ENCODE measurements at regions not wholly inside any gene's neighbourhood (a gene's known extent, or its start where the extent isn't known, plus 50 kb on each side); places are given as distances from the start of the nearest gene placed in this dataset.
"Not testable (repeated sequence)": the region's sequence is repeated elsewhere in the genome, so short reads cannot be mapped to it uniquely, and the experiment has no call there.

GRCh38 chr13:70604448-70604847 lies 496.2 kb upstream of the KLHL1 start:
- no peak for DNase-seq

DNA sequence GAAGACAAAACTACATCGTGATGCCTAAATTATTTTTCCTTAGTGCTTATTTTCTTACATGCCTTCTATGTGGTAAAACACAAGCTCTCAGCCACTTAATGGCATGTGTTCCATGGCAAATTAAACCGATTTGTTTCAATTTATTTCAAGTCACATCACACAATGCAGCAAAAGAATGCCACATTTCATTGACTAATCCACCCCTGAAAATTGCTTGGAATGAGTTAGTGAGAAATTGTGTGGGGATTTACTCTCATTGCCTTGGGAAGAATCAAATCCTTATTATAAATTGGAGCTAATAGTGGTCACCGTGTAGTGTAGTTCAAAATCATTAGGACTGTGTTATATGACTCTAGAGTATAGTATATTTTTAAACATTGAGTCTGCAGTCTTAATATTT lies 485.5 kb upstream of the KLHL1 start:
- no peak for DNase-seq

- DNase-seq, result peak; percentile 82
These were observed 476.9 kb upstream of the KLHL1 start for GRCh38 chr13:70585109-70585508.

DNA sequence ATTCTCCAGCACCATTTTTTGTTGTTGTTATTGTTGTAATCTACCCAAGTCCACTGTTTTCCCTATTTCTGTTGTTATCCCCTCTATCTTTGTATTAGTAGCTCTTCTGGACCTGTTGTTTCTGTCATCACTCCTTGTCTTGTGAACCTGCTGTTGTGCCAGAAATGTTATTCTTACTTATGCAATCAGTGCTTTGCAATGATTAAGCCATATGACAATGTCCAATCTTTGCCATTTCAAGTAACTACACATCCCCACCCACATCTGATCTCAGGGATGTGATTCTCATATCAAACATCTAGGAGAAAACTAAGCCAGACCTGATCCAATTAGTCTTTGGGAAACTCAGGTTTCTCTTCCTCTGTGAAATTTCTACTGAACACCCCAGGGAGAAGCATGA lies 472.6 kb upstream of the KLHL1 start:
- DNase-seq, result no peak

GRCh38 chr13:70579941-70580340 lies 471.7 kb upstream of the KLHL1 start:
- DNase-seq, result no peak

- no peak for DNase-seq
These were observed 463.0 kb upstream of the KLHL1 start for GRCh38 chr13:70571221-70571620.

- DNase-seq, result no peak
These were observed 460.3 kb upstream of the KLHL1 start for GRCh38 chr13:70568571-70568970.

DNA sequence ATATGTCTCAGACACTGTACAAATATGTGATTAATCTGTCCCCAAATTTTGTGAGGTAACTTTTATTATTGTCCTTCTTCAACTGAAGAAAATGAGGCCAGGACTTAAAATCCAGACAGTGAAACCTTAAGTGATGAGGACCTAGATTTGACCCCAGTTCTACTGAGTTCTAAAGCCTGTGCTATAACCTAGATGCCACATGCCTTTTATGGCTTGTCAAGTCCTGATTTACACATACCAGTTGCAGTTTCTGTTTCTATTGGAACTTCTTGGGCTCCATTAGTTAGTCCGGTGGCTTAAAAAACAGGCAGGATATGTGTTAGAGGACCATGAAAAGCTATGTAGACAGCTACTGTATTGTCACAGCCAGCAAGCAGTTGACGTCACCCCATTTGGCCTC lies 436.5 kb upstream of the KLHL1 start:
- no peak for DNase-seq

GRCh38 chr13:70541451-70541850 lies 433.2 kb upstream of the KLHL1 start:
- no peak for DNase-seq

- no peak for DNase-seq
These were observed 426.2 kb upstream of the KLHL1 start for GRCh38 chr13:70534466-70534865.

DNA sequence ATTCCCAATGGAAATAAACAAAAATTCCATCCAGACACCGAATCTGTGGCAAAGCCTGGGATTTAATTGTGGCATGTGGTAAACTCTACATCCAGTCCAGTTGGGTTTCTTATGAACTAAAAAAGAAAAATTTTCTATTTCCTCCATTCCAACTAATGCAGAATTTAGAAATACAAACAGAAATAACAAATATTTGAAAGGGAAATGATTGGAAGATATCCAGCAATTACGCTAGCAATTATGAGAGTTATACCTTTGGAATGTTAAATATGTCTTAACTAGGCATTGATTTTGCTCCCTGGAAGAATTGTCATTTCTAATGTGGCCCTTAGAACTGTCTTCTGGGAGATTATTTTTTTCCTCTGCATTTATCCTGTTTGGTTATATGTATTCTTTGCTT lies 421.4 kb upstream of the KLHL1 start:
- DNase-seq, result no peak

DNA sequence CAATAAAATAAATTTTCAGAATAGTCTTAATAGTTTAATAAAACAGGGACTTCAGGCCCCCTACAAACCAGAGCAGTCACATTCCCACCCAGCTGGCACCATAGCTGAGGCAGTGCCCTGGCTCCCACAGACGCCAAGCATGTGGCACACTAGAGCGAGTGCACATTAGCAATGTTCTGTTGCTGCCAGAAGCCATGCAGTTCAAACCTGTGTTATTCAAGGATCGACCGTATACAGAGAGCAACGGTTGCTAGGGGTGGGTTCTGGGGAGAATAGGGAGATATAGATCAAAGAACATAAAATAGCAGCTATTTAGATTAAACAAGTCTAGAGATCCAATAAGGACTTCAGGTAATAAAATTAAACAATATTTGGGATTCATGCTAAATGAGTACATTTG lies 419.3 kb upstream of the KLHL1 start:
- DNase-seq, result no peak

DNA sequence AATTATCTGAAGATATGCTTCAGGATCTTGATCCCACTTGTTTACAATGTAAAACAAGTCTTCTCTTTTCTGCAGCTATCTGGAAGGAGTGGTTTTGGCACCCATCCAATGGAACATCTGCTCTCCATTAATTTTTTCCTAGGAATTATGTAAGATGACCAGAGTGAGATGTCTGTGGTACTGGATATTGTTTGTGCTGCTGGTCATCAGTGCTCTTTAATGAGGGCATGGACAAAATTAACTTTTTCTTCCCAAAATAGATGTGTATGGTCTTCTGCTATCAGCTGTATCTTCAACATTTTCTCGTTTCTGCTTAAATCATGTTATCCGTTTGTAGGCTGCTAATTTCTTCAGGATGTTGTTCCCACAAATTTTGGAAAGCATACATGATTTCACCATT lies 415.4 kb upstream of the KLHL1 start:
- DNase-seq, result no peak

- DNase-seq, result no peak
These were observed 412.2 kb upstream of the KLHL1 start for GRCh38 chr13:70520275-70521036.

DNA sequence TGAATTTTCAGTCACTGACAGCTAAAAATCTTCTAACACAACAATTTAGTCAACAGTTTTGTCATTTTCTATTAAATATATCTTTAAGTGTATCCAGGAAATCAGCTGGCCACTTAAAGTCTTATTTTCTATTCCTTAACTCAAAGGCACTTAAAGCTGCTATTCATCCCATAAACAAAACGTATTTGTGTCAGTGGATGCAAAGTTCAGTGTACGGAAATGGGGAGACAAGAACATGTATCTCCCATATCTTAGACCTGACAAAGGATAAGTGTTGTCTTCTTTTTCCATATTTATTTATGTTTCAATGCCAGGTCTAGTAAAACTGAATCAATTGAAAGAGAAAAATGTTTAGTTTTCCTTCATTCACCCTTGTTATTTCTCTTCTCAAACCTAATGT lies 409.8 kb upstream of the KLHL1 start:
- DNase-seq, result no peak

- DNase-seq, result no peak
These were observed 408.0 kb upstream of the KLHL1 start for GRCh38 chr13:70516226-70516625.

- DNase-seq, result not testable (repeated sequence)
These were observed 403.7 kb upstream of the KLHL1 start for GRCh38 chr13:70511861-70512417.

- DNase-seq, result no peak
These were observed 397.6 kb upstream of the KLHL1 start for GRCh38 chr13:70505809-70506208.

DNA sequence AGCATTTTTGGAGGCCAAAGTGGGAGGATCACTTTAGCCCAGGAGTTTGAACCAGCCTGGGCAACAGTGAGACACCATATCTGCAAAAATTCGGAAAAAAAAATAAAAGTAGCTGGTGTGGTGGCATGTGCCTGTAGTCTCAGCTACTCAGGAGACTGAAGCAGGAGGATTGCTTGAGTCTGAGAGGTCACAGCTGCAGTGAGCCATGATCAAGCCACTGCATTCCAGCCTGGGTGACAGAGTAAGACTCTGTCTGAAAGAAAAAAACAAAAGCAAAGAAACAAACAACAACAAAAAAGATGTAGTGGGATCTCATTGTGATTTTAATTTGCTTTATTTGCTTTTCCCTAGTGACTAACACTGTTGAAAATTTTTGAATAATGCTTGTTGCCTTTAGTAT lies 394.7 kb upstream of the KLHL1 start:
- no peak for DNase-seq

DNA sequence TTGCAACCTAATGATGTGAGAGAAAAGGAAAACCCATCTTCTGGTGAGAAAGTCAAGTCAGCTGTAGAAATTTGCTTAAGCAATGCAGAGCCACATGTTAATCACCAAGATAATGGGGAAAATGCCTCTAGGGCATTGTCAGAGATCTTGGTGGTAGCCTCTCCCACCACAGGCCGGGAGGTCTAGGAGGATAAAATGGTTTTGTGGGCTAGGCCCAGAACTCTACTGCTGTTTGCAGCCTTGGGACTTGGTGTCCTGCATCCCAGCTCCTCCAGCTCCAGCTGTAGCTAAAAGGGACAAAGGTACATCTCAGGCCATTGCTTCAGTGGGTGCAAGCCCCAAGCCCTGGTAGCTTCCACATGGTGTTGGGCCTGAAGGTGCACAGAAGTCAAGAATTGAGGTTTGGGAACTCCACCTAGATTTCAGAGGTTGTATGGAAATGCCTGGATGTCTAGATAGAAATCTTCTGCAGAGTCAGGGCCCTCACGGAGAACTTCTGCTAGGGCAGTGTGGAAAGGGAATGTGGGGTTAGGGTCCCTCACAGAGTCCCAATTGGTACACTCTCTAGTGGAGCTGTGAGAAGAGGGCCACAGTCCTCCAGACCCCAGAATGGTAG lies 382.2 kb upstream of the KLHL1 start:
- DNase-seq, result no peak

DNA sequence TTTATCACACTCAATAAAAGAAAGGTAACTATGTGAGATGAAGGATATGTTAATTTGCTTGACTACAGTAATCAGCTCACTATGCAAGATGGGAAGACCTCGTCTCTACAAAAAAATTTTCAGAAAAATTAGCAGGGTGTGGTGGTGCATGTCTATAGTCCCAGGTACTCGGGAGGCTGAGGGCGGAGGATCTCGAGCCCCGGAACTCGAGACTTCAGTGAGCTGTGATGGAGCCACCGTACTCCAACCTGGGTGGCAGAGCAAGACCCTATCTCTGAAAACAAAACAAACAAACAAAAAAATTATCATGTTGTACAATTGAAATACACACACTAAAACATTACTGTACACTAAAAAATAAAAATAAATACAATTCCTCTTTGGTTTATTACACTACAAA lies 376.7 kb upstream of the KLHL1 start:
- no peak for DNase-seq

GRCh38 chr13:70483599-70484276 lies 375.5 kb upstream of the KLHL1 start:
- DNase-seq, result no peak

DNA sequence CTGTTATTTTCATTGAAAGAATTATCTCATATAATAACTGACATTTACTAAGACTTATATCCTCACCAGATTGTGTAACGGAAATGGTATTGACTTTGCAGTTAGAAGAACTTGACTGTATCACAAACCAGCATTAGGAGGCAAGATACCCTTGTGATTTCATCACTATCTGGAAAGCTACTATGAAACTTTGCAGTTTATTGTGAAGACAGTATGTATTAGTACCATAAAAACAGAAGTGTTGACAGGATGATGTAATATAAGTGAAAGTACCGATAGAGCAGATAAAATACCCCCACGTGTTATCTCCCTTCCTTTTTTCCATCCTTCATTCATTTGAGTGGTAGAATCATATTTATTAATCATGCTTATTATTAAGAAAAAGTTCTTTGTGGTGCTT lies 365.7 kb upstream of the KLHL1 start:
- DNase-seq, result no peak

DNA sequence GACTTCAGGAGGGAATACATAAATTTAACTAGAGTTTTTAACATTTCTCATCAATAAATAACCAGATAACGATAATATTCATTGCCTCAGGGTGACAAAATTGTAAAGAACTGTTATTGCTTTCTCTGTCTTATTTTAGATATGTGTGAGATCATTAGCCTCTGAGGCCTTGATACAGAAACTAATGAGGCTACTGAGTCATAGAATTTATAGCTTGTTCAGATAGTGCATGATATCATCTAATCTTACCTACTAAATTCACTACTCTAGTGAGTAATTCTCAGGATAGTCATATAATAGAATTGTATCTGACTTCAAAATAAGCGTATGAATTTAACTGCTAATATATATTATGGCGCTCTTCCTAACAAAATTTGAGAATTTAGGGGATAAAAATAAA lies 360.8 kb upstream of the KLHL1 start:
- no peak for DNase-seq

Measured in DMS153 (cell line).